ENCODE measurements at regions not wholly inside any gene's neighbourhood (a gene's known extent, or its start where the extent isn't known, plus 50 kb on each side); places are given as distances from the start of the nearest gene placed in this dataset.

DNA sequence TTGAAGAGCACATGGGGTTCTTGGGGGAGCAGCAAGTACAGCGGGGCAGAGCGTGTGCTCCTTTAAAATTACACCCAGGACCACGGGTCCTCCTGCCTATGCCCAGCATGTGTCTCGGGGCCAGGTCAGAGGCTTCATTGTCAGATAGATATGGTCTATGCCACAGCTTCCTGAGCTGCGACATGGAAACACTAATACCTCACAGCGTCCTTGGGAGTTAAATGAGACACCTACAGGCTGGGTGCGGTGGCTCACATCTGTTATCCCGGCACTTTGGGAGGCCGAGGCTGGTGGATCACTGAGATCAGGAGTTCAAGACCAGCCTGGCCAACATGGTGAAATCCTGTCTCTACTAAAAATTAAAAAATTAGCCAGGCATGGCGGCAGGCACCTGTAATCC, 110.8 kb upstream of the ATL2 start:
- TF ChIP-seq CTCF (IDR thresholded peaks at IDR 0.05), result no peak
- no peak for TF ChIP-seq POLR2A (IDR thresholded peaks at IDR 0.05)
- TF ChIP-seq EP300 (IDR thresholded peaks at IDR 0.05), result no peak

Data from sigmoid colon (tissue), 4 donors.